WTC11 (cell line): ENCODE measurements at regions not wholly inside any gene's neighbourhood (a gene's known extent, or its start where the extent isn't known, plus 50 kb on each side); places are given as distances from the start of the nearest gene placed in this dataset.

ENCODE experiments used
- ATAC-seq: fragments of 200-7000 bp; cut with Tn5 transposase; 2 replicates; pipeline ENCODE4 v1.10.0; 2021; ENCODE audit warnings: mild to moderate bottlenecking, moderate library complexity
- CTCF ChIA-PET: fragments of 300-600 bp; sonication (Branson Sonifier 250); formaldehyde crosslinking; loops from one replicate; lab custom pipeline; 2021; ENCODE audit warnings: antibody characterized with exemption; lab: Charles Lee
- POLR2A ChIA-PET: fragments of 350-600 bp; sonication (Branson Sonifier 250); formaldehyde crosslinking; loops from one replicate; lab custom pipeline; 2021; ENCODE audit warnings: antibody characterized with exemption; lab: Charles Lee
- DNase-seq: peaks from one replicate; pipeline ENCODE4 v3.0.0; 2021; ENCODE audit warnings: low spot score
- H3K27ac Mint-ChIP-seq: 2 replicates; pipeline ENCODE4 v1.8.0; 2021; ENCODE audit warnings: mixed read lengths
- H3K27me3 Mint-ChIP-seq: 2 replicates; pipeline ENCODE4 v1.8.0; 2021; ENCODE audit warnings: low read depth, mild to moderate bottlenecking, moderate library complexity, mixed read lengths
- H3K36me3 Mint-ChIP-seq: 2 replicates; pipeline ENCODE4 v1.8.0; 2021; ENCODE audit warnings: mixed read lengths
- H3K4me1 Mint-ChIP-seq: 2 replicates; pipeline ENCODE4 v1.8.0; 2022; ENCODE audit warnings: mixed read lengths
- H3K4me3 Mint-ChIP-seq: 2 replicates; pipeline ENCODE4 v1.8.0; 2021; ENCODE audit warnings: mild to moderate bottlenecking, moderate library complexity, mixed read lengths
- H3K9me3 Mint-ChIP-seq: 2 replicates; pipeline ENCODE4 v1.8.0; 2021; ENCODE audit warnings: mixed read lengths
- CBFB ChIP-seq: sonication (generic); formaldehyde crosslinking; IDR thresholded peaks from 2 replicates; pipeline ENCODE4 v1.8.1; 2022; ENCODE audit warnings: mild to moderate bottlenecking, low read depth, missing genetic modification reagents
- CREM ChIP-seq: sonication (generic); formaldehyde crosslinking; IDR thresholded peaks from 2 replicates; pipeline ENCODE4 v1.8.1; 2022; ENCODE audit warnings: mild to moderate bottlenecking, missing genetic modification reagents, moderate library complexity
- EMX1 ChIP-seq: fragments of 250-450 bp; sonication (Bioruptor Pico); IDR thresholded peaks from 2 replicates; pipeline ENCODE4 v1.8.0; 2021; ENCODE audit warnings: mild to moderate bottlenecking
- ESRRA ChIP-seq: sonication (generic); formaldehyde crosslinking; IDR thresholded peaks from 2 replicates; pipeline ENCODE4 v1.8.1; 2022; ENCODE audit warnings: mild to moderate bottlenecking, missing genetic modification reagents, borderline replicate concordance
- ETV6 ChIP-seq: sonication (generic); formaldehyde crosslinking; IDR thresholded peaks from 2 replicates; pipeline ENCODE4 v1.8.1; 2022; ENCODE audit warnings: mild to moderate bottlenecking, missing genetic modification reagents
- FOXJ3 ChIP-seq: sonication (generic); formaldehyde crosslinking; IDR thresholded peaks from 2 replicates; pipeline ENCODE4 v1.9.0; 2021; ENCODE audit warnings: missing genetic modification reagents, mild to moderate bottlenecking, borderline replicate concordance
- FOXK1 ChIP-seq: sonication (generic); formaldehyde crosslinking; IDR thresholded peaks from 2 replicates; pipeline ENCODE4 v1.8.0; 2022; ENCODE audit warnings: mild to moderate bottlenecking, moderate library complexity, missing genetic modification reagents
- JUN ChIP-seq: sonication (generic); formaldehyde crosslinking; IDR thresholded peaks from 2 replicates; pipeline ENCODE4 v1.8.0; 2023; ENCODE audit warnings: mild to moderate bottlenecking, missing genetic modification reagents
- OVOL2 ChIP-seq: fragments of 250-450 bp; sonication (Bioruptor Pico); IDR thresholded peaks from 2 replicates; pipeline ENCODE4 v1.9.0; 2021; ENCODE audit warnings: mild to moderate bottlenecking, borderline replicate concordance
- TCF7 ChIP-seq: sonication (generic); formaldehyde crosslinking; IDR thresholded peaks from 2 replicates; pipeline ENCODE4 v1.8.0; 2022; ENCODE audit warnings: mild to moderate bottlenecking, low read depth, missing genetic modification reagents, moderate library complexity
- ZNF138 ChIP-seq: sonication (generic); formaldehyde crosslinking; conservative IDR thresholded peaks from 2 replicates; pipeline ENCODE4 v1.8.1; 2022; ENCODE audit warnings: mild to moderate bottlenecking, moderate library complexity, missing genetic modification reagents
- TF ChIP-seq, protein P1 (sequence below): sonication (generic); formaldehyde crosslinking; IDR thresholded peaks from 2 replicates; pipeline ENCODE4 v1.8.1; 2022; ENCODE audit warnings: missing genetic modification reagents, borderline replicate concordance
- TF ChIP-seq, protein P2 (sequence below): sonication (generic); formaldehyde crosslinking; IDR thresholded peaks from 2 replicates; pipeline ENCODE4 v1.8.1; 2023; ENCODE audit warnings: mild to moderate bottlenecking, missing genetic modification reagents, moderate library complexity
- TF ChIP-seq, protein P3 (sequence below): sonication (generic); formaldehyde crosslinking; conservative IDR thresholded peaks from 2 replicates; pipeline ENCODE4 v1.8.1; 2022; ENCODE audit warnings: mild to moderate bottlenecking, missing genetic modification reagents
- TF ChIP-seq, protein P4 (sequence below): sonication (generic); formaldehyde crosslinking; IDR thresholded peaks from 2 replicates; pipeline ENCODE4 v1.8.0; 2022; ENCODE audit warnings: mild to moderate bottlenecking, missing genetic modification reagents
- TF ChIP-seq, protein P5 (sequence below): sonication (generic); formaldehyde crosslinking; IDR thresholded peaks from 2 replicates; pipeline ENCODE4 v1.8.0; 2023; ENCODE audit warnings: mild to moderate bottlenecking, missing genetic modification reagents
- TF ChIP-seq, protein P6 (sequence below): sonication (generic); formaldehyde crosslinking; IDR thresholded peaks from 2 replicates; pipeline ENCODE4 v1.8.1; 2022; ENCODE audit warnings: mild to moderate bottlenecking, moderate library complexity, missing genetic modification reagents

DNA sequence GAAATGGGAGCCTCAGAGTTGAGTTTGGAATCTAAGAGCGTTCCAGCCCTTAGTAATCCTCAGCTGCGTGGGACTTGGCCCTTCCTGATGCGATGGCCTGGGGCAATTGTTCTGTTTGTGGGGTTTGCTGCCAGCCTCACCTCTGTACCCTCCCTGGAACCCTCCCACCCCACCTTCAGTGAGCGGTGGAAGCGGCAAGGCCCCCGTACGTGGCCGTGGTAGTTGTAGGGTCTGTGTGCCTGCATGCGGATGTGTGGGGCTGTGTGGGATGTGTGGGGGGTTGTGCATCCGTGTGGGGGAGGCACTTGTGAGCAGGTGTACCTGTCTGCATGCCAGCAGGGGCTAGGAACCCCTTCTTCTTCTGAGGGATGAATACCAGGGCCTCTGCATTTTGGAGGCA, 65.4 kb upstream of the ADRA2C start (continued):
- TF ChIP-seq ETV6: no peak
- TF ChIP-seq TCF7 (CRISPR knock-in tag): no peak
- TF ChIP-seq, protein P1, sequence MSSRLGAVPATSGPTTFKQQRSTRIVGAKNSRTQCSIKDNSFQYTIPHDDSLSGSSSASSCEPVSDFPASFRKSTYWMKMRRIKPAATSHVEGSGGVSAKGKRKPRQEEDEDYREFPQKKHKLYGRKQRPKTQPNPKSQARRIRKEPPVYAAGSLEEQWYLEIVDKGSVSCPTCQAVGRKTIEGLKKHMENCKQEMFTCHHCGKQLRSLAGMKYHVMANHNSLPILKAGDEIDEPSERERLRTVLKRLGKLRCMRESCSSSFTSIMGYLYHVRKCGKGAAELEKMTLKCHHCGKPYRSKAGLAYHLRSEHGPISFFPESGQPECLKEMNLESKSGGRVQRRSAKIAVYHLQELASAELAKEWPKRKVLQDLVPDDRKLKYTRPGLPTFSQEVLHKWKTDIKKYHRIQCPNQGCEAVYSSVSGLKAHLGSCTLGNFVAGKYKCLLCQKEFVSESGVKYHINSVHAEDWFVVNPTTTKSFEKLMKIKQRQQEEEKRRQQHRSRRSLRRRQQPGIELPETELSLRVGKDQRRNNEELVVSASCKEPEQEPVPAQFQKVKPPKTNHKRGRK: no peak
- no peak for TF ChIP-seq FOXK1
- no peak for TF ChIP-seq ESRRA (CRISPR knock-in tag)
- TF ChIP-seq, protein P2, sequence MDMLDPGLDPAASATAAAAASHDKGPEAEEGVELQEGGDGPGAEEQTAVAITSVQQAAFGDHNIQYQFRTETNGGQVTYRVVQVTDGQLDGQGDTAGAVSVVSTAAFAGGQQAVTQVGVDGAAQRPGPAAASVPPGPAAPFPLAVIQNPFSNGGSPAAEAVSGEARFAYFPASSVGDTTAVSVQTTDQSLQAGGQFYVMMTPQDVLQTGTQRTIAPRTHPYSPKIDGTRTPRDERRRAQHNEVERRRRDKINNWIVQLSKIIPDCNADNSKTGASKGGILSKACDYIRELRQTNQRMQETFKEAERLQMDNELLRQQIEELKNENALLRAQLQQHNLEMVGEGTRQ (CRISPR knock-in tag): no peak
- no peak for TF ChIP-seq ZNF138
- TF ChIP-seq, protein P3, sequence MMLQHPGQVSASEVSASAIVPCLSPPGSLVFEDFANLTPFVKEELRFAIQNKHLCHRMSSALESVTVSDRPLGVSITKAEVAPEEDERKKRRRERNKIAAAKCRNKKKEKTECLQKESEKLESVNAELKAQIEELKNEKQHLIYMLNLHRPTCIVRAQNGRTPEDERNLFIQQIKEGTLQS (CRISPR knock-in tag): no peak

DNA sequence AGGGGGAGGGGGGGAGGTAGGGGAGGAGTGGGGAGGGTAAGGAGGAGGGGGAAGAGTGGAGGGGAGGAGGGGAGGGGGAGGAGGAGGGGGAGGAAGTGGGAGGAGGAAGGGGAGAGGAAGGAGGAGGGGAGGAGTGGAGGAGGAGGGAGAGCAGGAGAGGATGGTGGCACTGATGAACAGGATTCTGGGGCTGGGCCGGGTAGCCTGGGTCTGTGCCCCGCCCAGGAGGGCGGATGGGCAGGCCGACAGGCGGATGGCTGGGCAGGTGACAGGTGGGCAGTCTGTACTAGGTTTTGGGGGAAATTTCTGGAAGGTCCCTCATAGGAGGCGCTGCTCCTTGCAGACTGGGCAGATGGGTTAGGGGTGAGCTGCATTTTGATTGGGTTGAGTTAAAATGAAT, 66.0 kb upstream of the ADRA2C start:
- DNase-seq (no peak), ATAC-seq (no peak)
- no peak for TF ChIP-seq EMX1 (CRISPR knock-in tag)
- no peak for TF ChIP-seq CREM (CRISPR knock-in tag)
- TF ChIP-seq, protein P4, sequence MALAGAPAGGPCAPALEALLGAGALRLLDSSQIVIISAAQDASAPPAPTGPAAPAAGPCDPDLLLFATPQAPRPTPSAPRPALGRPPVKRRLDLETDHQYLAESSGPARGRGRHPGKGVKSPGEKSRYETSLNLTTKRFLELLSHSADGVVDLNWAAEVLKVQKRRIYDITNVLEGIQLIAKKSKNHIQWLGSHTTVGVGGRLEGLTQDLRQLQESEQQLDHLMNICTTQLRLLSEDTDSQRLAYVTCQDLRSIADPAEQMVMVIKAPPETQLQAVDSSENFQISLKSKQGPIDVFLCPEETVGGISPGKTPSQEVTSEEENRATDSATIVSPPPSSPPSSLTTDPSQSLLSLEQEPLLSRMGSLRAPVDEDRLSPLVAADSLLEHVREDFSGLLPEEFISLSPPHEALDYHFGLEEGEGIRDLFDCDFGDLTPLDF (CRISPR knock-in tag): no peak
- no peak for TF ChIP-seq FOXJ3 (CRISPR knock-in tag)
- TF ChIP-seq JUN: no peak
- TF ChIP-seq CBFB (CRISPR knock-in tag): no peak
- TF ChIP-seq OVOL2: no peak
- TF ChIP-seq, protein P3 (CRISPR knock-in tag): no peak
- TF ChIP-seq, protein P5, sequence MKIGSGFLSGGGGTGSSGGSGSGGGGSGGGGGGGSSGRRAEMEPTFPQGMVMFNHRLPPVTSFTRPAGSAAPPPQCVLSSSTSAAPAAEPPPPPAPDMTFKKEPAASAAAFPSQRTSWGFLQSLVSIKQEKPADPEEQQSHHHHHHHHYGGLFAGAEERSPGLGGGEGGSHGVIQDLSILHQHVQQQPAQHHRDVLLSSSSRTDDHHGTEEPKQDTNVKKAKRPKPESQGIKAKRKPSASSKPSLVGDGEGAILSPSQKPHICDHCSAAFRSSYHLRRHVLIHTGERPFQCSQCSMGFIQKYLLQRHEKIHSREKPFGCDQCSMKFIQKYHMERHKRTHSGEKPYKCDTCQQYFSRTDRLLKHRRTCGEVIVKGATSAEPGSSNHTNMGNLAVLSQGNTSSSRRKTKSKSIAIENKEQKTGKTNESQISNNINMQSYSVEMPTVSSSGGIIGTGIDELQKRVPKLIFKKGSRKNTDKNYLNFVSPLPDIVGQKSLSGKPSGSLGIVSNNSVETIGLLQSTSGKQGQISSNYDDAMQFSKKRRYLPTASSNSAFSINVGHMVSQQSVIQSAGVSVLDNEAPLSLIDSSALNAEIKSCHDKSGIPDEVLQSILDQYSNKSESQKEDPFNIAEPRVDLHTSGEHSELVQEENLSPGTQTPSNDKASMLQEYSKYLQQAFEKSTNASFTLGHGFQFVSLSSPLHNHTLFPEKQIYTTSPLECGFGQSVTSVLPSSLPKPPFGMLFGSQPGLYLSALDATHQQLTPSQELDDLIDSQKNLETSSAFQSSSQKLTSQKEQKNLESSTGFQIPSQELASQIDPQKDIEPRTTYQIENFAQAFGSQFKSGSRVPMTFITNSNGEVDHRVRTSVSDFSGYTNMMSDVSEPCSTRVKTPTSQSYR (CRISPR knock-in tag): no peak
- TF ChIP-seq, protein P6, sequence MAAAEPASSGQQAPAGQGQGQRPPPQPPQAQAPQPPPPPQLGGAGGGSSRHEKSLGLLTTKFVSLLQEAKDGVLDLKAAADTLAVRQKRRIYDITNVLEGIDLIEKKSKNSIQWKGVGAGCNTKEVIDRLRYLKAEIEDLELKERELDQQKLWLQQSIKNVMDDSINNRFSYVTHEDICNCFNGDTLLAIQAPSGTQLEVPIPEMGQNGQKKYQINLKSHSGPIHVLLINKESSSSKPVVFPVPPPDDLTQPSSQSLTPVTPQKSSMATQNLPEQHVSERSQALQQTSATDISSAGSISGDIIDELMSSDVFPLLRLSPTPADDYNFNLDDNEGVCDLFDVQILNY (CRISPR knock-in tag): no peak
- ChIA-PET POLR2A (no interaction called here), CTCF (interaction anchor here (2.5 to 3.3 kb wide), 2 partner anchors 67 to 180 kb away, joined by 10 to 26 read pairs; partner anchors contain the start of gene ADRA2C)
- Mint-ChIP-seq H3K4me3 (no peak overlapping the region), H3K4me1 (peaks cover 13% of the 10 kb centered on the region), H3K27me3 (peaks cover 16% of the 10 kb centered on the region), H3K36me3 (no peaks in the 10 kb centered on the region), H3K27ac (no peak overlapping the region), H3K9me3 (peaks cover 15% of the 10 kb centered on the region)
